Dendritic cell treated with granulocyte-macrophage colony-stimulating factor and Interleukin-4, amounts not matched to agents 40 ng/mL and 50 ng/mL, for 4 days (primary cell): ENCODE measurements at regions not wholly inside any gene's neighbourhood (a gene's known extent, or its start where the extent isn't known, plus 50 kb on each side); places are given as distances from the start of the nearest gene placed in this dataset.
"Not testable (repeated sequence)": the region's sequence is repeated elsewhere in the genome, so short reads cannot be mapped to it uniquely, and the experiment has no call there.

Source experiments
- H3K27ac Mint-ChIP-seq: one replicate; pipeline ENCODE4 v1.8.0; 2022; ENCODE audit warnings: mild to moderate bottlenecking, mixed read lengths
- H3K27me3 Mint-ChIP-seq: one replicate; pipeline ENCODE4 v1.8.0; 2022; ENCODE audit warnings: mild to moderate bottlenecking, mixed read lengths
- H3K36me3 Mint-ChIP-seq: one replicate; pipeline ENCODE4 v1.8.0; 2022; ENCODE audit warnings: low read depth, mixed read lengths
- H3K4me1 Mint-ChIP-seq: one replicate; pipeline ENCODE4 v1.8.0; 2022; ENCODE audit warnings: low read depth, mixed read lengths
- H3K4me3 Mint-ChIP-seq: one replicate; pipeline ENCODE4 v1.8.0; 2022; ENCODE audit warnings: mild to moderate bottlenecking, moderate library complexity, mixed read lengths
- H3K9me3 Mint-ChIP-seq: one replicate; pipeline ENCODE4 v1.8.0; 2022; ENCODE audit warnings: mixed read lengths
- intact Hi-C: fragments of 100-400 bp; cut with micrococcal nuclease; formaldehyde crosslinking; loops from one replicate; pipeline ENCODE4 v1.15.0; 2022

DNA sequence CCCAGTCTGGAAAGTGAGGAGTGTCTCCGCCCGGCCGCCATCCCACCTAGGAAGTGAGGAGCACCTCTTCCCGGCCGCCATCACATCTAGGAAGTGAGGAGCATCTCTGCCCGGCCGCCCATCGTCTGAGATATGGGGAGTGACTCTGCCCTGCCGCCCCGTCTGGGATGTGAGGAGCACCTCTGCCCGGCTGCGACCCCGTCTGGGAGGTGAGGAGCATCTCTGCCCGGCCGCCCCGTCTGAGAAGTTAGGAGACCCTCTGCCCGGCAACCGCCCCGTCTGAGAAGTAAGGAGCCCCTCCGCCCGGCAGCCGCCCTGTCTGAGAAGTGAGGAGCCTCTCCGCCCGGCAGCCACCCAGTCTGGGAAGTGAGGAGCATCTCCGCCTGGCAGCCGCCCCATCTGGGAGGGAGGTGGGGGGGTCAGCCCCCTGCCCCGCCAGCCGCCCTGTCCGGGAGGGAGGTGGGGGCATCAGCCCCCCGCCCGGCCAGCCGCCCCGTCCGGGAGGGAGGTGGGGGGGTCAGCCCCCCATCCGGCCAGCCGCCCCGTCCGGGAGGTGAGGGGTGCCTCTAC lies 671.8 kb upstream of the IMPG1 start:
- H3K27me3 Mint-ChIP-seq, H3K27ac Mint-ChIP-seq, H3K36me3 Mint-ChIP-seq, H3K4me1 Mint-ChIP-seq, intact Hi-C loops, H3K4me3 Mint-ChIP-seq: not testable (repeated sequence)
- H3K9me3 Mint-ChIP-seq, result peaks cover 50% of the 10 kb centered on the region

GRCh38 chr6:76742919-76743318 lies 670.5 kb upstream of the IMPG1 start:
- intact Hi-C loops, result no loop called here
- no peak overlapping the region for H3K27ac Mint-ChIP-seq
- H3K27me3 Mint-ChIP-seq, result no peaks in the 10 kb centered on the region
- no peaks in the 10 kb centered on the region for H3K4me1 Mint-ChIP-seq
- no peak overlapping the region for H3K4me3 Mint-ChIP-seq
- H3K9me3 Mint-ChIP-seq, result peaks cover 38% of the 10 kb centered on the region
- H3K36me3 Mint-ChIP-seq, result no peaks in the 10 kb centered on the region

DNA sequence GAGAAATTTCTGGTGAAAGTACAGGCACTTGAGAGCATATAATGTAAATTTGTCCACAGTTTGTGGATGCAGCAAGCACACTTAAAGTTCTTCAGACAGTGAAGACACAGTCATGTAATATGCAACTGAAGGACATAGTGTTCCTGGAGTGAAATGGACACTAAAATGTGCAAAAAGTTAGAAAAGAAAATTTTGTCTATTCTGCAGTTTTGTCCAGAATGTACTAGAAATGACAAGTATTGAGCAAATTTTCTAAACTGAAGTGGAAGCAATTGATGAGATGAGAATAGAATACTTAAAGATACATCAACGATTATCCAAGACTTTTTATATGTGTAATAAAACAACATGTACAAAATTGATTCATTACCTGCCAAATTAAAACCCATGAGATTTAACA lies 647.0 kb upstream of the IMPG1 start:
- H3K4me1 Mint-ChIP-seq, result no peaks in the 10 kb centered on the region
- intact Hi-C loops, result no loop called here
- H3K9me3 Mint-ChIP-seq, result peaks cover 19% of the 10 kb centered on the region
- no peak overlapping the region for H3K4me3 Mint-ChIP-seq
- no peak overlapping the region for H3K27ac Mint-ChIP-seq
- H3K27me3 Mint-ChIP-seq, result no peaks in the 10 kb centered on the region
- no peaks in the 10 kb centered on the region for H3K36me3 Mint-ChIP-seq

GRCh38 chr6:76708641-76709331 lies 636.3 kb upstream of the IMPG1 start:
- intact Hi-C loops, result no loop called here
- no peaks in the 10 kb centered on the region for H3K4me1 Mint-ChIP-seq
- H3K36me3 Mint-ChIP-seq, result no peaks in the 10 kb centered on the region
- H3K4me3 Mint-ChIP-seq, result no peak overlapping the region
- H3K27ac Mint-ChIP-seq, result no peak overlapping the region
- H3K9me3 Mint-ChIP-seq, result no peaks in the 10 kb centered on the region
- H3K27me3 Mint-ChIP-seq, result no peaks in the 10 kb centered on the region

DNA sequence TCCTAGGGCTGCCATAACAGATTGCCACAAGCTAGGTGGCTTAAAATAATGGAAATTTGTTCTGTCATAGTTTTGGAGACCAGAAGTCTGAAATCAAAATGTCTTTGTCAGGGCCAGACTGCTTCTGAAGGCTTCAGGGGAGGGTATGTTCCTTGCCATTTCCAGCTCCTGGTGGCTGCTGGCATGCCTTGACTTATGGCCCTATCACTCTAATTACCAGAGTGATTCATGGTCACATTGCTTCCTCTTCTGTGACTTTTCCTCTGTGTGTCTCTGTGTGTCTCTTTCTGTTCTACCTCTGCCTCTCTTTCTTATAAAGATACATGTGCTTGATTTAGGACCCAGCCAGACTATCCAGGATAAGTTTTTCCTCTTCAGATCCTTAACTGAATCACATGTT lies 635.2 kb upstream of the IMPG1 start:
- Mint-ChIP-seq H3K27ac (no peak overlapping the region), H3K27me3 (no peaks in the 10 kb centered on the region), H3K9me3 (no peaks in the 10 kb centered on the region), H3K4me1 (no peaks in the 10 kb centered on the region), H3K36me3 (no peaks in the 10 kb centered on the region), H3K4me3 (no peak overlapping the region)
- intact Hi-C loops, result no loop called here

DNA sequence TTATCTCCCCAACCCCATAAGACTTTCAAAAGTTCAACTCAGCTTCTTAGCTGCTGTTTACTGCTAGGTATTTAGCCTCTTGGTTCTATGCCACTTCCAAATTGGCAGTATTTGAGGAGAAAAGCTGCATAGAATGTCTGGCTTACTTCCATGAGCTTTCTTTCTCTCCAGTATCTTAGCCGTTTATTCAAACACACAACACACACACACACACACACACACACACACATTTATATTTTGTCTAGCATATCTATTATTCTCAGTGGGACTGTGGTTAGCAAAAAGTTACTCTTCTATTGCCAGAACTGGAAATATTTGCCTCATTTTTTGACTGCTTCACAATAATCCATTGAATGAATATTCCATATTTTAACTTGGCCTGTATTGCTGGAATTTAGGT lies 634.2 kb upstream of the IMPG1 start:
- intact Hi-C loops, result no loop called here
- H3K36me3 Mint-ChIP-seq, result no peaks in the 10 kb centered on the region
- H3K9me3 Mint-ChIP-seq, result no peaks in the 10 kb centered on the region
- no peaks in the 10 kb centered on the region for H3K4me1 Mint-ChIP-seq
- H3K27ac Mint-ChIP-seq, result no peak overlapping the region
- H3K4me3 Mint-ChIP-seq, result no peak overlapping the region
- no peaks in the 10 kb centered on the region for H3K27me3 Mint-ChIP-seq

DNA sequence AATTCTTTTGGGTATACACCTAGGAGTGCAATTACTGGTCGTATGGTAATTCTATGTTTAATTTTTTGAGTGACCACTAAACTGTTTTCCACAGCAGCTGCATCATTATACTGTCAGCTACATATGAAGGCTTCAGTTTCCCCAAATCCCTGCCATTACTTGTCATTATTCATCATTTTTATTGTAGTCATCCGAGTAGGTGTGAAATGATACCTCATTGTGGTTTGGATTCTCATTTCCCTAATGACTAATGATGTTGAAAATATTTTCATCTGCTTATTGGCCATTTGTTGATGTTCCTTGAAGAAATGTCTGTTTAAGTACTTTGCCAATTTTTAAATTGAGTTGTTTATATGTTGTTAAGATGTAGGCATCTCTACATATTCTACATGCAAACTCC lies 633.6 kb upstream of the IMPG1 start:
- no peak overlapping the region for H3K4me3 Mint-ChIP-seq
- no peaks in the 10 kb centered on the region for H3K4me1 Mint-ChIP-seq
- no peak overlapping the region for H3K27ac Mint-ChIP-seq
- no peaks in the 10 kb centered on the region for H3K27me3 Mint-ChIP-seq
- H3K36me3 Mint-ChIP-seq, result no peaks in the 10 kb centered on the region
- intact Hi-C loops, result no loop called here
- no peaks in the 10 kb centered on the region for H3K9me3 Mint-ChIP-seq

DNA sequence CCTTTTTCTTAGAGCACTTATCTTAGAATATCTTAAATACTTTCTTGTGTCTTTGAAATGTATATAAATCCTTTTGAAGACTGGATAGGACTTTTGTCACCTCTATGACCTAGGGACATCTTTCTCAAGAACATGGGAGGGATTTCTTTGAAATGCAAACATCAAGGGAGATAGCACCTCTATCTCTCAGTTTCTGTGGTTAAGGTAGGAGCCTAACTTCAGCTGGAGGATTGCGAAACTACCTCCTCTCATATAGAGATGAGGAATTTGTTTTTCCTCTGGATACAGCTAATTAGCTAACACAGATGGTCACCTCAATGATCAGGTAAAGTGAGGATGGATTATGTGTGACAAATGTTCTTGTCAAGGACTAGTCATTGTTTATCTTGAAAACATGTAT lies 631.3 kb upstream of the IMPG1 start:
- Mint-ChIP-seq H3K27me3 (no peaks in the 10 kb centered on the region), H3K36me3 (no peaks in the 10 kb centered on the region), H3K9me3 (no peaks in the 10 kb centered on the region), H3K4me3 (no peak overlapping the region), H3K4me1 (no peaks in the 10 kb centered on the region), H3K27ac (no peak overlapping the region)
- intact Hi-C loops, result no loop called here

DNA sequence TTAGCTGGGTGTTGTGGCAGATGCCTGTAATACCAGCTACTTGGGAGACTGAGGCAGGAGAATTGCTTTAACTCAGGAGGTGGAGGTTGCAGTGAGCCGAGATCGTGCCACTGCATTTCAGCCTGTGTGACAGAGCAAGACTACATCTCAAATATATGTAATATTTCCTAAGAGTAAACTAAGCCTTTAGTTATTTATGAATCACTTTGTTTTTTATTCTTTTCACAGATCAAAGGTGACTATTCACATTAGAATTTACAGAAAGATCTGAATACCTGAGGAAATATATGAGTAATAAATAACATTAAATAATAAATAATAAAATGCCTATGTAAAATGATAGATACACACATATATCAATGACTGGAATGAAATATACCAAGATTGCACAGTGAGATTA lies 630.8 kb upstream of the IMPG1 start:
- H3K4me1 Mint-ChIP-seq, result no peaks in the 10 kb centered on the region
- H3K36me3 Mint-ChIP-seq, result no peaks in the 10 kb centered on the region
- H3K27me3 Mint-ChIP-seq, result no peaks in the 10 kb centered on the region
- intact Hi-C loops, result no loop called here
- H3K9me3 Mint-ChIP-seq, result no peaks in the 10 kb centered on the region
- H3K4me3 Mint-ChIP-seq, result no peak overlapping the region
- no peak overlapping the region for H3K27ac Mint-ChIP-seq

- intact Hi-C loops, result no loop called here
- Mint-ChIP-seq H3K4me3 (no peak overlapping the region), H3K4me1 (no peaks in the 10 kb centered on the region), H3K27me3 (no peaks in the 10 kb centered on the region), H3K27ac (no peak overlapping the region), H3K36me3 (no peaks in the 10 kb centered on the region), H3K9me3 (no peaks in the 10 kb centered on the region)
Observed at GRCh38 chr6:76702187-76702586, 629.7 kb upstream of the IMPG1 start.

DNA sequence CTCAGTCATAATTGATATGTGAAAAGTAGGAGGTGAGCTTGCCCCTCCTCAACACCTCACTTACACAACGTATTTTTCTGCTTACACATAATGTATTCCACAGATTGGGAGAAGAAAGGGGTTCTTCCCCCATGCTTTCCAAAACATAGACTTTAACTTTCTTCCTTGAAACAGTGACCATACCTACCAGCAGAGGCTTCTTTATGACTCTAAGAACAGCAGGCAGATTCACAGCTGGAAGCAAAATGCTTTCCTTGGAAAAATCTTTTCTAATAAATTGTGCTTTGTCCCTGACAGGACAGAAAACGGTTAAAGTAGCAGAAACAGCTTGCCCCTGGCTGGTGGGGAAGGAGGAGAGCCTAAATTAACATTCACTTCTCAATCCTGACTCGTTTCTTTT lies 629.1 kb upstream of the IMPG1 start:
- Mint-ChIP-seq H3K27ac (no peak overlapping the region), H3K4me1 (no peaks in the 10 kb centered on the region), H3K27me3 (no peaks in the 10 kb centered on the region), H3K9me3 (no peaks in the 10 kb centered on the region), H3K4me3 (no peak overlapping the region), H3K36me3 (no peaks in the 10 kb centered on the region)
- intact Hi-C loops, result no loop called here

- no peaks in the 10 kb centered on the region for H3K36me3 Mint-ChIP-seq
- no peaks in the 10 kb centered on the region for H3K4me1 Mint-ChIP-seq
- H3K27ac Mint-ChIP-seq, result no peak overlapping the region
- no peak overlapping the region for H3K4me3 Mint-ChIP-seq
- intact Hi-C loops, result no loop called here
- H3K27me3 Mint-ChIP-seq, result no peaks in the 10 kb centered on the region
- H3K9me3 Mint-ChIP-seq, result no peaks in the 10 kb centered on the region
Observed at GRCh38 chr6:76697585-76697984, 625.1 kb upstream of the IMPG1 start.

DNA sequence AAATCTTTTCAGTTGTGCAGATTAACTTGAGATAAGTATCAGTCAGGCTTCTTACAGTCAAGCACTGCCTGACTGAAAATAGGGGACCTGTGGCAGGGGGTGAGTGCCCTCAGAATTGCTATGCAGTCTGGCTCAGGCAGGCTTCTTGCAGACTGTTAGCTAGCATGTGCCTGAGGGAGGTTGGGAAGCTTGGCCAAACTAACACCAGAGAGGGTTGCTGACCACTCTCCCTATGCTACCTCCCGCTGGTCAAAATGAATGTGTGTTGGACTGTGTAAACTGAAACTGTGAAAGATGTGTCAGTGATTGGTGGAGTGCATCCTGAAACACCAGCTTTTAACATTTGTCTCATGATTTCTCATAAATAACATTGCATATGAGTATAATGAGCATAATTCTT lies 622.3 kb upstream of the IMPG1 start:
- Mint-ChIP-seq H3K27ac (no peak overlapping the region), H3K36me3 (no peaks in the 10 kb centered on the region), H3K4me1 (no peaks in the 10 kb centered on the region), H3K27me3 (no peaks in the 10 kb centered on the region), H3K4me3 (no peak overlapping the region), H3K9me3 (no peaks in the 10 kb centered on the region)
- intact Hi-C loops, result no loop called here

DNA sequence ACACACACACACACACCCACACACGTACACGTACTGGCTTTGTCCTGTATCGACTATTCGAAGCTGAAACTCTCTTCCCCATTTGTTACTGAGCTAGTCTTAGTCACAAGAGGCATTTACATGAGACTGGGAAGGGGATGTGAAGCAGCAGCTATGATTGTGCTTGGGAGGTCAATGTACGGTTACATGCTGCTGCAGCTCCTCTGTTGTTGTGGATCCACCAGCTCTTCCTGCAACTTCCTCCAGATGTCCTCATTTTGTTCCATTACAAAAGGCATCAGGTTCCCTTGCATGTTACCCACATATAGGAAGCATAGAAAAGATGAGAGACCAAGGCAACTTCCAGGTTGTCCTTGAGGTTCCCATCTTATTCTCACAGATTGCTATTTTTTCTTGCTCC lies 612.4 kb upstream of the IMPG1 start:
- Mint-ChIP-seq H3K4me1 (no peaks in the 10 kb centered on the region), H3K9me3 (peaks cover 10% of the 10 kb centered on the region), H3K36me3 (no peaks in the 10 kb centered on the region), H3K27me3 (no peaks in the 10 kb centered on the region), H3K27ac (no peak overlapping the region), H3K4me3 (no peak overlapping the region)
- intact Hi-C loops, result no loop called here

DNA sequence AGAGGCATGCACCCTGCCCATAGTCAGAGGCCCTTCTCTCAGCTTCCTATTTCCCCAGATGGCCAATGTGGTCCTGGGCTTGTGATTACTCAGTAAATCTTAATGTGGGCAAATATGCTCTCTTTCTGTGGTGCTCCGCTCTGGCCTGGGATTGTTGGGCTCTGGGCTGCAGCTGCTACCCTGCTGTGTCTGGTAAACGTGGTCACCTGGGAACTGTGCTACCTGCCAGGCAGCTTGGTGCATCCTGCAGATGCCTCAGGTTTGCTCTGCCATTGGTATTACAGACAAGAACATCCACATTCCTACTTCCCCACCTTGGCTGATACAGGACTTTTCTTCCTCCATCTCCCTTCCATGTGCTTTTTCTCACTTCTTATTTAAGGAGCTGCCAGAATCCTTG lies 611.5 kb upstream of the IMPG1 start:
- H3K27ac Mint-ChIP-seq, result no peak overlapping the region
- peaks cover 10% of the 10 kb centered on the region for H3K9me3 Mint-ChIP-seq
- intact Hi-C loops, result no loop called here
- H3K36me3 Mint-ChIP-seq, result no peaks in the 10 kb centered on the region
- H3K27me3 Mint-ChIP-seq, result no peaks in the 10 kb centered on the region
- no peak overlapping the region for H3K4me3 Mint-ChIP-seq
- no peaks in the 10 kb centered on the region for H3K4me1 Mint-ChIP-seq
